Chondrocyte (in vitro differentiated cells): ENCODE measurements at regions not wholly inside any gene's neighbourhood (a gene's known extent, or its start where the extent isn't known, plus 50 kb on each side); places are given as distances from the start of the nearest gene placed in this dataset.
"Not testable (repeated sequence)": the region's sequence is repeated elsewhere in the genome, so short reads cannot be mapped to it uniquely, and the experiment has no call there.

Experiments
- DNase-seq: peaks from one replicate; pipeline ENCODE4 v3.0.0; 2021; ENCODE audit warnings: mixed read lengths, low spot score
- H3K27ac Mint-ChIP-seq: one replicate; pipeline ENCODE4 v1.8.0; 2021; ENCODE audit warnings: mild to moderate bottlenecking, moderate library complexity, mixed read lengths; ENCODE audit not compliant: unreplicated experiment
- H3K27me3 Mint-ChIP-seq: 2 replicates; pipeline ENCODE4 v1.8.0; 2021; ENCODE audit warnings: low read depth, mixed read lengths
- H3K36me3 Mint-ChIP-seq: 2 replicates; pipeline ENCODE4 v1.8.0; 2021; ENCODE audit warnings: low read depth, mixed read lengths
- H3K4me1 Mint-ChIP-seq: 2 replicates; pipeline ENCODE4 v1.8.0; 2021; ENCODE audit warnings: low read depth, mild to moderate bottlenecking, mixed read lengths
- H3K4me3 Mint-ChIP-seq: one replicate; pipeline ENCODE4 v1.8.0; 2021; ENCODE audit warnings: mild to moderate bottlenecking, moderate library complexity, mixed read lengths; ENCODE audit not compliant: unreplicated experiment
- H3K9me3 Mint-ChIP-seq: 2 replicates; pipeline ENCODE4 v1.8.0; 2021; ENCODE audit warnings: low read depth, mixed read lengths
- CTCF ChIP-seq: fragments of 200-600 bp; sonication (generic); IDR thresholded peaks from 2 replicates; pipeline ENCODE4 v1.5.0; 2021; ENCODE audit warnings: antibody characterized with exemption, mild to moderate bottlenecking, moderate library complexity

DNA sequence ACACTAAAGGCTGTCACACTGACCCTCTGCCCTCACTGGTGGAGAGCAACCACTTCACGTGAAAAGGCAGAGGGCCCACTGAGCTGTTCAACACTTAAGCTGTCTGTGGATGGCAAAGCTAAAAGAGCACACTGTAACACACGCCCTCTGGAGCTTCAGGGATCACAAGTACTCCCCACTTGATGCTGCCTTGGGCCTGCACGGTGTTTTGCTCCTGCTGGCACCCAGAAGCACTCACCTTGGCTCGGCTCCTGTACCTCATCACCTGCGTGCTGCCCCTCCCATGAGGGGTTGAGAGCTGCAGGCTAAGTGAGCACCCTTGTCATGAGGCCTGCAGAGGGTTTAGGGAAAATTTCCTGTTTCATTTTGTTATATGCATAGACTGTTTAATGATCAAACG, 96.0 kb downstream of the PROP1 start:
- not testable (repeated sequence) for H3K9me3 Mint-ChIP-seq, H3K36me3 Mint-ChIP-seq, H3K27ac Mint-ChIP-seq, DNase-seq, H3K27me3 Mint-ChIP-seq, H3K4me3 Mint-ChIP-seq, H3K4me1 Mint-ChIP-seq

DNA sequence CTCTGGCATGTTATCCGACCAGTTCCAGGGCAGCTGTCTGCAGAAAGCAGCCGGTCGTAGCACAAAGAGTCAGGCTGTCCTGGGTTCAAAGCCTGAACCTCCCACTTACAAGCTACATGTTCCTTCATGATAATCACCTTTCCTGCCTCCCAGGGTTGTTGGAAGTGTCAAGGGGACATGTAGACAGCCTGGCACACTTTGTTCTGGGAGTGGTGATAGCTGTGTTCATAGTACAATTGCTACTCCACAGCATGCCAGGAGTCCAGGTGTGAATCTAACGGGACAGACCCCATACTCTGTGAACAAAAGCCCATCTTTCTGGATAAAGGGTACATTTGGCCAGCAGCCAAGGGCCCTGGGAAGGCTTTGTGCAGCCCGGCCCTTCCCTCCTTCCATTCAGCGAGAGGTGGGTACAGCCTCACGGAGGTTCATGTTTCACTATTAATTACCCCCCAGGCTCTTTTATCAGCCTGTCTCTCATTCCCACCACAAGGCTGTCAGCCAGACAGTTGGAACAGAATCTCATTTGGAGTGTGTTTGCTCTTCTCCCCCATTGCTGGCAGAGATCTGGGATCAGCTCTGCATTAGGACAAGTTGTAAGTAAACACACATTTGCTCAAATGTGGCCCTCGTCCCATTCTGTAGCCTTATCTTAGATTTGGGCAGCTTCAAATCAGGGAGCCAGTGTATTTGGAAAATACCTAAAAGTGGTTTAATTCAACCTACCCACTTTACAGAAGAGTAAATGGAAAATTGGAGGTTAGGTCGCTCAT, 101.2 kb downstream of the PROP1 start:
- H3K36me3 Mint-ChIP-seq, H3K4me1 Mint-ChIP-seq, H3K9me3 Mint-ChIP-seq, DNase-seq, H3K4me3 Mint-ChIP-seq, H3K27ac Mint-ChIP-seq, H3K27me3 Mint-ChIP-seq: not testable (repeated sequence)

- H3K27ac Mint-ChIP-seq, H3K4me3 Mint-ChIP-seq, DNase-seq, H3K36me3 Mint-ChIP-seq, H3K4me1 Mint-ChIP-seq, H3K9me3 Mint-ChIP-seq, H3K27me3 Mint-ChIP-seq: not testable (repeated sequence)
These were observed 103.7 kb downstream of the PROP1 start for GRCh38 chr5:177892357-177892665.

GRCh38 chr5:177891547-177892356, 104.3 kb downstream of the PROP1 start:
- not testable (repeated sequence) for H3K9me3 Mint-ChIP-seq, H3K27me3 Mint-ChIP-seq, H3K27ac Mint-ChIP-seq, H3K36me3 Mint-ChIP-seq, H3K4me3 Mint-ChIP-seq, H3K4me1 Mint-ChIP-seq, DNase-seq
- TF ChIP-seq CTCF: peak; percentile 66

DNA sequence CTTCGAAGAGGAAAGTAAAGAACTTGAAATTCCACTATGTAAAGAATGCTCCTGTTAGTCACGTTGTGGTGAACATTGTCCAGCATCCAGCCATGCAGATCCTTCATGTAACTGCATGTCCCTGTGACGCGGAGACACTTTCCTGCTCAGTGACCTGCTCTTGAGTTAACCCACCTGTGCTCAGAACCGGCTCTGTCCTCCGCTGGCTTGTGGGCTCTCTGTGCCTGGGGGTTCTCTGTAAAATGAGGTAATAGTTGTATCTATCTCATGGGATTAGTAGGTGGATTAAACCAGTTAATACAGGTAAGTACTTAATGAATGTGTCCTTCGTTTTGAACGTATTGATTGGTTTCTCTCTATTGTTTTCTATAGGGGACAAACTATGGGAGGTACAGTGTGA, 100.6 kb upstream of the FAM153A start:
- H3K4me3 Mint-ChIP-seq, H3K27ac Mint-ChIP-seq, DNase-seq, H3K4me1 Mint-ChIP-seq, H3K9me3 Mint-ChIP-seq, H3K36me3 Mint-ChIP-seq, H3K27me3 Mint-ChIP-seq: not testable (repeated sequence)

DNA sequence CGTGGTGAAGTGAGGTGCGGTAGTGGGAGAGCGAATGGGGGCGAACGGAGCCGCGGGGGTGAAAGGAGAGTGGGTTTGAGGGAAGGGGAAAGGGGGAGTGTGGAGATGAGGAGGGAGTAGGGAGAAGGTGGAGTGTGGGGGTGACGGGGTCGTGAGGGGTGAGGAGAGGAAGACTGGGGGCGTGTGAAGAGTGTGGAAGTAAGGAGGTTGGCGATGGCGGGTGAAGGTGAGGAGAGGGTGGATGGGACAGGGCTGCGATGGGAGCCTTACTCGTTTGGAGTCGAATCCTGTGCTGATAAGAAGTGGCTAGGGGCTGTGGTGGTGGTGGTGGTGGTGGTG, 93.2 kb upstream of the FAM153A start:
- peak overlapping the region; percentile 54 for H3K4me3 Mint-ChIP-seq
- not testable (repeated sequence) for H3K27me3 Mint-ChIP-seq, H3K36me3 Mint-ChIP-seq, H3K4me1 Mint-ChIP-seq, DNase-seq, H3K27ac Mint-ChIP-seq, H3K9me3 Mint-ChIP-seq

- not testable (repeated sequence) for H3K9me3 Mint-ChIP-seq, H3K4me3 Mint-ChIP-seq, H3K27me3 Mint-ChIP-seq, H3K27ac Mint-ChIP-seq, H3K36me3 Mint-ChIP-seq, DNase-seq, H3K4me1 Mint-ChIP-seq
These were observed 92.6 kb upstream of the FAM153A start for GRCh38 chr5:177875013-177875899.

GRCh38 chr5:177863822-177864446, 81.2 kb upstream of the FAM153A start:
- not testable (repeated sequence) for H3K27ac Mint-ChIP-seq, H3K36me3 Mint-ChIP-seq, DNase-seq, H3K4me1 Mint-ChIP-seq, H3K9me3 Mint-ChIP-seq, H3K27me3 Mint-ChIP-seq, H3K4me3 Mint-ChIP-seq

DNA sequence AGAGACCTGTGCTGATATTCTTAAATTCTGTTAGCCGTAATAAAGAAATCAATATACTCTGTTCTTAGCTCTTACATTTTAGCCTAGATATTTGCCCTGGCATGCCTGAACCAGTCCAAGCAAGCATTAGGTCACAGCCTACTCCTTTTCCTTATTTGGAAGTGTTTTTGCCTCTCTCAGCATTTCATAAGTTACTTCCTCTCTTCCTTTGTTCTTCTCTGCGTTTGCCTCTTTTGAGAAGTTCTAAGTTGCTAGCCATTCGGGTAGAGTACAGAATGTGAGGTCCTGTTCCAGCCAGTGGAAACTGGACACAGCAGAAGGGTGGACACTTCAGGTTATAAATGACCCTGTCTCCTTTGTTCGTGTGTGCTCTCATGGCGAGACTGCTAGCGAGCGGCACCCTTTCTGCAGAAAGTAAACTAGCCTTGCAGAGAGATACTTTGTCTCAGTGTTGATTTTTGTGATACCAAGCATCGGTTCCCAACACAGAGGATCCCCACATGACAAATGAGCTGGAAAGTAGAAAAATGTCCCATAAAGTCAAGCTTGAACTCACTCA, 75.0 kb upstream of the FAM153A start:
- H3K36me3 Mint-ChIP-seq, H3K27ac Mint-ChIP-seq, H3K9me3 Mint-ChIP-seq, H3K27me3 Mint-ChIP-seq, DNase-seq, H3K4me3 Mint-ChIP-seq, H3K4me1 Mint-ChIP-seq: not testable (repeated sequence)

DNA sequence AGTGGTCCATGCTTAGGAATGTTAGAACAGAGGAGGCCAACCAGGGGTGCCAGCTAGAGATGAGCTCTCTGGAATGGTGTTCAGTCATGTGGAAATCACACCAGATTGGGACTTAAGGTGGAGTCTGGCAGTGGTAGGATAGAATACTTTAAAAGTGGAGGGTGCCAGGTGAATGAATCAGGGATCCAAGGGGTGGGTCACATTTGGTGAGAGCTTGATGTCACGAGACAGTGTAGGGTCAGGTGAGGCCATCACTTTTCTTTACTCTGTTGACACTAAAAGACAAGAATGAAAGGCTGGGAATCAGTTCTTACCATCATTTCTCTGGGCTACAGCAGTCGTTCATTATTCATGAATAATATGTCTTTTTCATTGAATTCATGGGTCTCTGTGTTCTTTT, 73.8 kb upstream of the FAM153A start:
- not testable (repeated sequence) for DNase-seq, H3K4me3 Mint-ChIP-seq, H3K36me3 Mint-ChIP-seq, H3K9me3 Mint-ChIP-seq, H3K27ac Mint-ChIP-seq, H3K4me1 Mint-ChIP-seq, H3K27me3 Mint-ChIP-seq

DNA sequence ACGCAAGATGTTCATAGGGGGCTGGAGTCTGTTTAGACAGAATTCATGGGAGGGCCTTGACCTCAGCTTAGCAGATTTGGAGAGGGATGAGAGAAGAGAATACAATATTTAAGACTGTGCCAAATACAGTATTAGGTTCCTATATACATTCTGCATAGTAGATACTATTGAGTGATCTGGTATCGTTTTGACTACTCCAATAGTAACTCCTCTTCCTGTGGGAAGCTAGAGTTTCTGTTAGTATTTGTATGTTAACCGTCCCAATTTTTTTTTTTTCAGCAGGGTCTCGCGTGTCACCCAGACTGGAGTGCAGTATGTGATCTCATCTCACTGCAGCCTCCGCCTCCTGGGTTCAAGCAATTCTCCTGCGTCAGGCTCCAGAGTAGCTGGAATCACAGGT, 65.2 kb upstream of the FAM153A start:
- DNase-seq, H3K9me3 Mint-ChIP-seq, H3K27ac Mint-ChIP-seq, H3K27me3 Mint-ChIP-seq, H3K4me1 Mint-ChIP-seq, H3K4me3 Mint-ChIP-seq, H3K36me3 Mint-ChIP-seq: not testable (repeated sequence)
